Left ventricle myocardium superior (tissue), 1 donor: ENCODE measurements at regions not wholly inside any gene's neighbourhood (a gene's known extent, or its start where the extent isn't known, plus 50 kb on each side); places are given as distances from the start of the nearest gene placed in this dataset.

Experiments
- ATAC-seq: fragments of 200-7000 bp; cut with Tn5 transposase; one replicate; pipeline ENCODE4 v1.9.1; 2020; ENCODE audit warnings: mild to moderate bottlenecking, moderate library complexity
- DNase-seq: peaks from one replicate; pipeline ENCODE4 v3.0.0-alpha.2; 2020
- intact Hi-C: fragments of 100-400 bp; cut with micrococcal nuclease; formaldehyde crosslinking; loops from one replicate; pipeline ENCODE4 v1.11.0; 2022
- donor health status: DM: no; HTN: yes; CAD: no; lungs with severe emphysema.

GRCh38 chr19:5222178-5222577, 118.4 kb downstream of the PTPRS start:
- no peak for ATAC-seq
- peak; percentile 24 for DNase-seq
- intact Hi-C loops: no loop called here

GRCh38 chr19:5220866-5221265, 119.7 kb downstream of the PTPRS start:
- ATAC-seq (no peak), DNase-seq (no peak)
- intact Hi-C loops: no loop called here

- ATAC-seq: no peak
- intact Hi-C loops: no loop called here
- no peak for DNase-seq
Measured at GRCh38 chr19:5220361-5220760, 120.3 kb downstream of the PTPRS start.

- ATAC-seq (no peak), DNase-seq (no peak)
- intact Hi-C loops: no loop called here
Measured at GRCh38 chr19:5219551-5220304, 120.9 kb downstream of the PTPRS start.

- ATAC-seq (no peak), DNase-seq (no peak)
- intact Hi-C loops: no loop called here
Measured at GRCh38 chr19:5218963-5219530, 121.6 kb downstream of the PTPRS start.

GRCh38 chr19:5218255-5218855, 122.3 kb downstream of the PTPRS start:
- ATAC-seq (no peak), DNase-seq (peak; percentile 4)
- intact Hi-C loops: no loop called here

- intact Hi-C loops: no loop called here
- no peak for DNase-seq
- ATAC-seq: no peak
Measured at GRCh38 chr19:5217171-5217570, 123.4 kb downstream of the PTPRS start.

GRCh38 chr19:5216141-5216847, 124.3 kb downstream of the PTPRS start:
- DNase-seq (peak; percentile 20), ATAC-seq (no peak)
- intact Hi-C loops: no loop called here

GRCh38 chr19:5215431-5215830, 125.2 kb downstream of the PTPRS start:
- DNase-seq: peak; percentile 18
- intact Hi-C loops: no loop called here
- no peak for ATAC-seq

- ATAC-seq (no peak), DNase-seq (no peak)
- intact Hi-C loops: no loop called here
Measured at GRCh38 chr19:5214902-5215301, 125.7 kb downstream of the PTPRS start.

GRCh38 chr19:5214371-5214770, 126.2 kb downstream of the PTPRS start:
- ATAC-seq: no peak
- intact Hi-C loops: no loop called here
- no peak for DNase-seq

- intact Hi-C loops: no loop called here
- no peak for ATAC-seq
- DNase-seq: no peak
Measured at GRCh38 chr19:5213667-5214066, 126.9 kb downstream of the PTPRS start.

GRCh38 chr19:5212101-5212500, 128.5 kb downstream of the PTPRS start:
- DNase-seq (no peak), ATAC-seq (no peak)
- intact Hi-C loops: no loop called here

GRCh38 chr19:5211217-5211822, 129.3 kb downstream of the PTPRS start:
- ATAC-seq (no peak), DNase-seq (no peak)
- intact Hi-C loops: no loop called here

- DNase-seq (no peak), ATAC-seq (no peak)
- intact Hi-C loops: no loop called here
Measured at GRCh38 chr19:5210556-5210955, 130.1 kb downstream of the PTPRS start.

GRCh38 chr19:5207806-5208205, 132.8 kb downstream of the PTPRS start:
- no peak for DNase-seq
- intact Hi-C loops: no loop called here
- no peak for ATAC-seq

- no peak for DNase-seq
- intact Hi-C loops: no loop called here
- ATAC-seq: no peak
Measured at GRCh38 chr19:5206751-5207075, 133.9 kb downstream of the PTPRS start.

GRCh38 chr19:5205937-5206750, 134.5 kb downstream of the PTPRS start:
- ATAC-seq: no peak
- intact Hi-C loops: no loop called here
- DNase-seq: no peak

GRCh38 chr19:5205381-5205780, 135.2 kb downstream of the PTPRS start:
- DNase-seq: no peak

More at GRCh38 chr19:5205381-5205780, 135.2 kb downstream of the PTPRS start:
- intact Hi-C loops: no loop called here
- no peak for ATAC-seq
